NB4 (cell line): ENCODE measurements at regions not wholly inside any gene's neighbourhood (a gene's known extent, or its start where the extent isn't known, plus 50 kb on each side); places are given as distances from the start of the nearest gene placed in this dataset.

Source experiments
- POLR2A ChIP-seq: IDR thresholded peaks from 2 replicates; pipeline ENCODE4 v1.6.1; 2011; ENCODE audit warnings: mild to moderate bottlenecking; ENCODE audit not compliant: insufficient read length; ENCODE audit errors: extremely low read depth
- TF ChIP-seq, protein P1 (sequence below): IDR thresholded peaks from 2 replicates; pipeline ENCODE4 v1.6.1; 2011; ENCODE audit warnings: low read depth, low read length

DNA sequence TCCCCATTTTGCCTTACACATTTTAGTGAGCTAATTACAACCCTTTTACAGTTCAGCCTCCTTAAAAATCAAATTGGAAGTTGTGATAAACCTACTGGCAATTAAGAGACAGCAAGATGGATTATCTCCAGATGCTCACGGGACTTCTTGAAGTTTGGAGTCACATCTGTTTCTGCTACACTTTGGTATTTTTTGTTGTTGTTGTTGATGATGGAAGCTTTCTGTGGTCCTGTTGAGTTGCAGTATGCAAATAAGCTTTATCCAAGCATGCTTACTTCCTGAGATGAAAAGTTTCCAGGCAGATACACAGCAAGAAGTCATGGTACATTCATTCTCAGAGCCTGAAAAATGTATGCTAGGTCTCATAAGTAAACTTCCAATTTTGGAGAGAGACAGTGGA lies 670.0 kb upstream of the AMOT start:
- TF ChIP-seq, protein P1, sequence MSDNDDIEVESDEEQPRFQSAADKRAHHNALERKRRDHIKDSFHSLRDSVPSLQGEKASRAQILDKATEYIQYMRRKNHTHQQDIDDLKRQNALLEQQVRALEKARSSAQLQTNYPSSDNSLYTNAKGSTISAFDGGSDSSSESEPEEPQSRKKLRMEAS: no peak
- TF ChIP-seq POLR2A: no peak
